ENCODE measurements at regions not wholly inside any gene's neighbourhood (a gene's known extent, or its start where the extent isn't known, plus 50 kb on each side); places are given as distances from the start of the nearest gene placed in this dataset.
"Not testable (repeated sequence)": the region's sequence is repeated elsewhere in the genome, so short reads cannot be mapped to it uniquely, and the experiment has no call there.

DNA sequence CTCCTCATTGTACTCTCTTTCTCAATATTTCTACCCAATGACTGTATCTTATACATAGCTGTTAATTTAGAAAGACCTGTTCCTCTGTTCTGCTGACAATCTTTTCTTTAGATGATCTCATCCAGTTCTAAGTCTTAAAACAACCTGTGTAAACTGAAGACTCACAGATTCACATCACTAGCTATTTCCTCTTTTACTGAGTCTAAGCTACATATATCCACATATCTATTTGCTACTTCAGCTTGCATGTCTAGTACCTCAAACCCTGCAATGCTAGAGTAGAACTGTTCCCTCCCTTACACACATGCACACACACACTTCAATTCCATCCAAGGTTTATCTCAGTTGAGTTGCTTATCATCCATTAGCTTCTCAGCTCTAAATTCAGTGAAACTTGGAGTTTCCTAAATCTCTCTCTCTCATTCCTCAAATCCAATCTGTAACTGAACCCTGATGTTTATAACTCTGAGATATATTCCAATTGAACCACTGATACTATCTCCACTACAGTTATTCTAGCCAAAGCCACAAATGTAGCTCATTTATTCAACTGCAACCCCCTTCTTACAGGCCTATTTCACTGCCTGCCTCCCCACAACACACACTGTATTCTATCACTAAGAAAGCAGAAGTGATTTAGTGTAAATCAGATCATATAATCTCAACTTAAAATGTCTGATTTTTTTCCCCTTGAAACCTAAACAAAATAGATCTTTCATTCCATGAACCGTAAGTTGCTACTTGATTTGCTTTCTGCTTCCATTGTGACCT is 1036.8 kb upstream of the POT1 start:
- no peak for ATAC-seq
- Mint-ChIP-seq H3K36me3 (ENCODE audit: low read depth) (no peaks in the 10 kb centered on the region), H3K9me3 (ENCODE audit: low read depth) (peaks cover 4% of the 10 kb centered on the region), H3K27ac (no peak overlapping the region), H3K4me3 (no peak overlapping the region), H3K4me1 (no peaks in the 10 kb centered on the region), H3K27me3 (no peaks in the 10 kb centered on the region)
- no peak for DNase-seq
- CTCF ChIA-PET, result no interaction called here
- POLR2A ChIA-PET, result no interaction called here
- intact Hi-C loops (cut with DNase I, micrococcal nuclease), result no loop called here

DNA sequence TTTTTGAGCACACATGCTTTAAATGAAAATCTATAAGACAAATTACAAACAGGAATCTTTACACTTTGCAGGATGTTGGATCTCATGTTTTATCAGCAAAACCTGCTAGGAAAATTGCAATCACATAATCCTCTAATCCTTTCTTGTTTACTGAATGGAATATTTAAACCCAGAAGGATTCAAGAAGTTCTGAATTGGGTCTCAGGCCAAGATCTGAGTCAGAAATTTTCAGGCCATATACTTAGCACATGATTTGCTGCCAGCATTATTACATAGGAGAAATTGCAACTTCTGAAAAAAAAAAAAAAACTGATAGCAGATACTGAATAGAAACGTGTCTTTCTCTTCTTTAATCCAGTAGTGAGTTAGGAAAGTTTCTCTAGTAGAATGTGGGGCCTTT is 1005.3 kb upstream of the POT1 start:
- H3K27ac Mint-ChIP-seq, result no peak overlapping the region
- H3K9me3 Mint-ChIP-seq (ENCODE audit: low read depth), result peaks cover 9% of the 10 kb centered on the region
- no peaks in the 10 kb centered on the region for H3K4me1 Mint-ChIP-seq
- DNase-seq (no peak), ATAC-seq (no peak)
- H3K36me3 Mint-ChIP-seq (ENCODE audit: low read depth), result no peaks in the 10 kb centered on the region
- CTCF ChIA-PET, result interaction anchor here (0.6 kb wide), 1 partner anchor 832 kb away, joined by 3 read pairs; no protein-coding TSS in a partner anchor
- POLR2A ChIA-PET, result no interaction called here
- H3K27me3 Mint-ChIP-seq, result no peaks in the 10 kb centered on the region
- intact Hi-C loops (cut with DNase I, micrococcal nuclease), result no loop called here
- no peak overlapping the region for H3K4me3 Mint-ChIP-seq

DNA sequence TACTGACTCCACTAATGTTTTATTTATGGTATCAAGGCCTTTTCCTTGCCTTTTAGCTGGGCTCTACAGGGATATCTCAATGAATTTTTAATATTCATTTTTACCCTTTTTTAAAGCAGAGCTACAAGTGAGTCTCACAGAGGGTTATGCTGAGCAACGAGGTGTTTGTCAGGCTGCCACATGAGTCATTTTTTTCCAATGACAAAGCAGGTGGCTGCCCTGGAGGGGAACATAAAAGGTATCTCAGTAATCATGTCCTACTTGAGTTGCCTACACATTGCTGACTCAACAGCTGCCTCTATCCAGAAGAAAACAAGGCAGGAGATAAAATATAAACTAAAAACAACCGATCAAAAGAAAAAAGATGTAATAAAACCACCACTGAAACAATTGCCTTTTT is 1004.9 kb upstream of the POT1 start:
- intact Hi-C loops (cut with DNase I, micrococcal nuclease), result no loop called here
- DNase-seq (no peak), ATAC-seq (no peak)
- Mint-ChIP-seq H3K4me1 (no peaks in the 10 kb centered on the region), H3K27ac (no peak overlapping the region), H3K36me3 (ENCODE audit: low read depth) (no peaks in the 10 kb centered on the region), H3K9me3 (ENCODE audit: low read depth) (peaks cover 7% of the 10 kb centered on the region), H3K4me3 (no peak overlapping the region), H3K27me3 (no peaks in the 10 kb centered on the region)
- CTCF ChIA-PET, result interaction anchor here (0.6 kb wide), 1 partner anchor 832 kb away, joined by 3 read pairs; no protein-coding TSS in a partner anchor
- POLR2A ChIA-PET, result no interaction called here

DNA sequence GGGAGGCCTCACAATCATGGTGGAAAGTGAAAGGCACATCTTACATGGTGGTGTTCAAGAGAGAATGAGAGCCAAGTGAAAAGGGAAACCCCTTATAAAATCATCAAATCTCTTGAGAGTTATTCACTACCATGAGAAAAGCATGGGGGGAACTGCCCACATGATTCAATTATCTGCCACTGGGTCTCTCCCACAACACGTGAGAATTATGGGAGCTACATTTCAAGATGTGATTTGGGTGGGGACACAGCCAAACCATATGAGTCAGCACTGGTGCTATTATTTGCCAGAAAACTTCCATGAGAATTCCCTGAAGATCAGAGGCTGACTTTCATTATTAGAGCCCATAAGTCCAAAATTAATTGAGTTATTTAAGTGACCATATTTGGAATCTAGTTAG is 1001.2 kb upstream of the POT1 start:
- Mint-ChIP-seq H3K9me3 (ENCODE audit: low read depth) (peaks cover 3% of the 10 kb centered on the region), H3K36me3 (ENCODE audit: low read depth) (no peaks in the 10 kb centered on the region), H3K27ac (no peak overlapping the region), H3K27me3 (no peaks in the 10 kb centered on the region), H3K4me1 (no peaks in the 10 kb centered on the region), H3K4me3 (no peak overlapping the region)
- CTCF ChIA-PET, result no interaction called here
- POLR2A ChIA-PET, result no interaction called here
- DNase-seq (no peak), ATAC-seq (no peak)
- intact Hi-C loops (cut with DNase I, micrococcal nuclease), result no loop called here

DNA sequence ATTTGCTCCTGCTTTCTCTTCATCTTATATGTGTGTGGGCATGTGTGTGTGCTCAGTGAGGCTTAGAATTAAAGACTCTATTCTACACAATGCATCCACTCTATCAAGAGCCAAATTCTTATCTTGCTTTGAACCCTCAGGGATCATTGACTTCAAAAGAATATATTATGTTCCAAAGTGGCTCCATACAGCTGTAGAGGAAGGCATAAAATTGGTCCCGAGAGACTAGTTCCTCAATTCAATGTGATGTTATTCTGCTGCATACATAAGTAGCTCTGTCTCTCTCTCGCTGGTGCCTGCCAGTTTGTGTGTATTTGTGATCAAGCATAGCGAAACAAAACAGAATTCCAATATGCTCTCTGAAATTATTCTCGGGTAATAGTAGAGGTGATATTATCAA is 997.9 kb upstream of the POT1 start:
- ChIA-PET CTCF (no interaction called here), POLR2A (no interaction called here)
- H3K4me1 Mint-ChIP-seq, result no peaks in the 10 kb centered on the region
- peaks cover 1% of the 10 kb centered on the region for H3K9me3 Mint-ChIP-seq (ENCODE audit: low read depth)
- no peak for DNase-seq
- no peak overlapping the region for H3K27ac Mint-ChIP-seq
- H3K36me3 Mint-ChIP-seq (ENCODE audit: low read depth), result no peaks in the 10 kb centered on the region
- H3K4me3 Mint-ChIP-seq, result no peak overlapping the region
- ATAC-seq, result no peak
- intact Hi-C loops (cut with DNase I, micrococcal nuclease), result no loop called here
- H3K27me3 Mint-ChIP-seq, result no peaks in the 10 kb centered on the region

DNA sequence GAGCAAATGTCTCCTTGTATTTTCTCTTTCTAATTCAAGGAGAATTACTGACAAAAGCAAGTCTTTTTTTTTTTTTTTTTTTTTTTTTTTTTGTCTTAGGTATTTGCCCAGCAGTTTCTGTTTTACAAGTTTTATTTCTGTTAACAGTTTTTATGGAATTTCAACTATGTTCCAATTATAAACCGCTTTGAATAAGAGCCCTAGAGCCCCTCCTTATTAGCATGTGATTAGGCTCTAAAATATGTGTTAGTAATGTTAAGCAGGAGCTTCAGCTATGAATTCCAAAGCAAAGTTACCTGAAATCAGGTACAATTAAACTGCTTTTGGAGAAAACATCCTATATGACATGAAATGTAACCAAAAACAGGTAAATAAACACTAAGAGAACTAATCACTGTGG is 997.0 kb upstream of the POT1 start:
- H3K27ac Mint-ChIP-seq, result no peak overlapping the region
- ATAC-seq (no peak), DNase-seq (no peak)
- peaks cover 1% of the 10 kb centered on the region for H3K9me3 Mint-ChIP-seq (ENCODE audit: low read depth)
- no peaks in the 10 kb centered on the region for H3K36me3 Mint-ChIP-seq (ENCODE audit: low read depth)
- no peak overlapping the region for H3K4me3 Mint-ChIP-seq
- POLR2A ChIA-PET, result no interaction called here
- CTCF ChIA-PET, result no interaction called here
- H3K27me3 Mint-ChIP-seq, result no peaks in the 10 kb centered on the region
- H3K4me1 Mint-ChIP-seq, result no peaks in the 10 kb centered on the region
- intact Hi-C loops (cut with DNase I, micrococcal nuclease), result no loop called here

DNA sequence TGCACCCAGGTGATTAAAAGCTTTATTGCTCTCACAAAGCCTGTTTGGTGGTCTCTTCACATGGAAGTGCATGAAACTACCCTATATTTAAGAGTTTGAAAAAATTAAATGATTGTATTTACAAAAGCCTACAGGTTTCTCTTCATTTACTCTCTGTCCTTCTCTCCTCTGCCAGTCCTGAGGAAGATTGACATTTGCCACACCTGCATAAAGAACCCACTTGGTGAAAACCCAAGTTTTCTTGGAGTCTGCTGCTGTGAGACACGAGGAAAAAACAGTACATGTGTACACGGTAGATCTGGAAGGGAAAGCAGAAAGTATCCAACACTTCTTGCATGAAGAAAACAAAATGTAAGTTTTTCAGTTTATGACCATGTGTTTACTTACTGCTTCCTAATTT is 994.4 kb upstream of the POT1 start:
- peaks cover 4% of the 10 kb centered on the region for H3K9me3 Mint-ChIP-seq (ENCODE audit: low read depth)
- no peak for DNase-seq
- no peak overlapping the region for H3K4me3 Mint-ChIP-seq
- H3K4me1 Mint-ChIP-seq, result no peaks in the 10 kb centered on the region
- no peak for ATAC-seq
- intact Hi-C loops (cut with DNase I, micrococcal nuclease), result no loop called here
- ChIA-PET POLR2A (no interaction called here), CTCF (interaction anchor here (0.6 kb wide), 1 partner anchor 1399 kb away, joined by 3 read pairs; no protein-coding TSS in a partner anchor)
- H3K27me3 Mint-ChIP-seq, result no peaks in the 10 kb centered on the region
- H3K36me3 Mint-ChIP-seq (ENCODE audit: low read depth), result no peaks in the 10 kb centered on the region
- no peak overlapping the region for H3K27ac Mint-ChIP-seq

DNA sequence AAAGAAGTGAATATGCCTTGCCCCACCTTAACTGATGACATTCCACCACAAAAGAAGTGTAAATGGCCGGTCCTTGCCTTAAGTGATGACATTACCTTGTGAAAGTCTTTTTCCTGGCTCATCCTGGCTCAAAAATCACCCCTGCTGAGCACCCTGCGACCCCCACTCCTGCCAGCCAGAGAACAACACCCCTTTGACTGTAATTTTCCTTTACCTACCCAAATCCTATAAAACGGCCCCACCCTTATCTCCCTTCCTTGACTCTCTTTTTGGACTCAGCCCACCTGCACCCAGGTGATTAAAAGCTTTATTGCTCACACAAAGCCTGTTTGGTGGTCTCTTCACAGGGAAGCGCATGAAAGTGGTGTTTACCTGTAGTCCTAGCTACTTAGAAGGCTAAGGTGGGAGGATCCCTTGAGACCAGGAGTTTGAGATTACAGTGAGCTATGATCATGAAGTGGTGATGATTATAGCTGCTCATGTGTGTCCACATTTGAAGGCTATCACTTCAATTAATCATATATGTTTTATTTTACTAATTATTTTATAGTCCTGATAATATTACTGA is 985.8 kb upstream of the POT1 start:
- H3K27me3 Mint-ChIP-seq; H3K36me3 Mint-ChIP-seq (ENCODE audit: low read depth); CTCF ChIA-PET; H3K4me1 Mint-ChIP-seq; POLR2A ChIA-PET; intact Hi-C loops (cut with DNase I, micrococcal nuclease); DNase-seq; H3K4me3 Mint-ChIP-seq; ATAC-seq; H3K27ac Mint-ChIP-seq: not testable (repeated sequence)
- peaks cover 15% of the 10 kb centered on the region for H3K9me3 Mint-ChIP-seq (ENCODE audit: low read depth)

DNA sequence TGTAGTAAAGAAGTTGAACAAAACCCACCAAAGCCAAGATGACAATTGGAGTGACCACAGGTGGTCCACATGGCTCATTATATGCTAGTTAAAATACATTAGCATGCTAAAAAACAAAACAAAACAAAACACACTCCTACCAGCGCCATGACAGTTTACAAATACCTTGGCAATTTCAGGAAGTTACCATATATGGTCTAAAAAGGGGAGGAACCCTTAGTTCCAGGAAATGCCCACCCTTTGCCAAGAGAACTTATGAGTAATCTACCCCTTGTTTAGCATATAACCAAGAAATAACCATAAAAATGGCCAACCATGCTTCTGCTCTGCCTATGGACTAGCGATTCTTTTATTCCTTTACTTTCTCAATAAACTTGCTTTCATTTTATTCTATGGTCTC is 979.1 kb upstream of the POT1 start:
- DNase-seq, result no peak
- H3K27me3 Mint-ChIP-seq, result no peaks in the 10 kb centered on the region
- H3K36me3 Mint-ChIP-seq (ENCODE audit: low read depth), result no peaks in the 10 kb centered on the region
- CTCF ChIA-PET, result no interaction called here
- POLR2A ChIA-PET, result no interaction called here
- no peaks in the 10 kb centered on the region for H3K4me1 Mint-ChIP-seq
- H3K4me3 Mint-ChIP-seq, result no peak overlapping the region
- ATAC-seq, result no peak
- peaks cover 16% of the 10 kb centered on the region for H3K9me3 Mint-ChIP-seq (ENCODE audit: low read depth)
- intact Hi-C loops (cut with DNase I, micrococcal nuclease), result no loop called here
- no peak overlapping the region for H3K27ac Mint-ChIP-seq

DNA sequence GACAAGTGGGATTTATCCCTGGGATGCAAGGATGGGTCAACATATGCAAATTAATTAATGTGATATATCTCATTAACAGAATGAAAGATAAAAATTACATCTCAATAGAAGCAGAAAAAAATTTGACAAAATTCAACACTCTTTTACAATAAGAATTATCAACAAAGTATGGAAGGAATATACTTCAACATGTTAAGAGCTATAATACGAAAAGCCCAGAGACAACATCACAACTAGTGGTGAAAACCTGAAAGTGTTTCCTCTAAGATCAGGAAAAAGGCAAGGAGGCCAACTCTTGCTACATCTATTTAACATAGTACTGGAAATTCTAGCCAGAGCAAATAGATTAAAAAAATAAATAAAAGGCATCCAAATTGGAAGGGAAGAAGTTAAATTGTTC is 970.0 kb upstream of the POT1 start:
- Mint-ChIP-seq H3K4me1 (no peaks in the 10 kb centered on the region), H3K4me3 (no peak overlapping the region), H3K9me3 (ENCODE audit: low read depth) (peaks cover 11% of the 10 kb centered on the region), H3K36me3 (ENCODE audit: low read depth) (no peaks in the 10 kb centered on the region), H3K27ac (no peak overlapping the region), H3K27me3 (no peaks in the 10 kb centered on the region)
- intact Hi-C loops (cut with DNase I, micrococcal nuclease), result no loop called here
- DNase-seq (no peak), ATAC-seq (no peak)
- ChIA-PET POLR2A (no interaction called here), CTCF (no interaction called here)

DNA sequence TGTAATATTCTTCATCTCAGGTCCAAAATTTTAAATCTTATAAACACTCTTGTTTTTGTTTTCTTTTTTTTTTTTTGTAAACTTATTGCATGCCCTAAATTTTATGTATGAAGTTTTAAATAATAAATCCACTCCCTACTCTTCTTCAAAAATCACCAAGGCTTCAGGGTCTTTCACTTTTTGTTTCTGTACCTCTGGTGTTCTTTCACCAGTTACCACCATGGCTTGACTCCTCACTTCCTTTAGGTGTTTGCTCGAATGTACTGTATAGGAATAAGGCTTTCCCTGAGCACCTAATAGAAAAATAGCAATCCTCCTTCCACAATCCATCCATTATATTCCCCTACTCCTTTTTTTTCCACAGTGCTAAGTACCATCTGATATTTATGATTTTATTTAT is 962.8 kb upstream of the POT1 start:
- no peak for ATAC-seq
- Mint-ChIP-seq H3K27me3 (no peaks in the 10 kb centered on the region), H3K4me3 (no peak overlapping the region), H3K36me3 (ENCODE audit: low read depth) (no peaks in the 10 kb centered on the region), H3K9me3 (ENCODE audit: low read depth) (peaks cover 9% of the 10 kb centered on the region), H3K4me1 (no peaks in the 10 kb centered on the region), H3K27ac (no peak overlapping the region)
- ChIA-PET POLR2A (no interaction called here), CTCF (no interaction called here)
- no peak for DNase-seq
- intact Hi-C loops (cut with DNase I, micrococcal nuclease), result no loop called here

DNA sequence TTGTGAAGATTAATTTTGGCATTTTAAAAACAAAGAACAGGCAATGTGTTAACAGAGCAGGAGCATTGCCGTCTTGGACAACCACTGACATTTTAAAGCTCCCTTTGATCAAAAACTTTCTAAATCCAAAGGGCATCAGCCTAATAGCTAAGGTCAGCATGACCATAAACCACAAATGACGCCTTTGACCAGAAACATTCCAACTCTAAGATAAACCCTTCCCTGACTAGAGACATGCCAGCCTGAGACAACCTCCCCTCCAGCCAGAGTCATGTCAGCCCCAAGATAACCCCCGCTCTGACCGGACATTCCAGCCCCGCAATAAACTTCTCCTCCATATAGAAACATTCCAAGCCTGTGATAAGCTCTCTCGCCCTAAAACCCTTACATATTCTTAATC is 949.4 kb upstream of the POT1 start:
- no peak for ATAC-seq
- H3K36me3 Mint-ChIP-seq (ENCODE audit: low read depth), result no peaks in the 10 kb centered on the region
- intact Hi-C loops (cut with DNase I, micrococcal nuclease), result no loop called here

More for the DNA sequence above, 949.4 kb upstream of the POT1 start:
- no peaks in the 10 kb centered on the region for H3K27me3 Mint-ChIP-seq
- no peaks in the 10 kb centered on the region for H3K4me1 Mint-ChIP-seq
- no peak overlapping the region for H3K27ac Mint-ChIP-seq
- H3K9me3 Mint-ChIP-seq (ENCODE audit: low read depth), result peaks cover 1% of the 10 kb centered on the region
- no peak for DNase-seq
- ChIA-PET CTCF (no interaction called here), POLR2A (no interaction called here)
- H3K4me3 Mint-ChIP-seq, result no peak overlapping the region

Data from activated CD4-positive, alpha-beta T cell treated with anti-CD3 and anti-CD28 coated beads for 36 hours (primary cell).